Left lung (tissue), 4 donors: ENCODE measurements at regions not wholly inside any gene's neighbourhood (a gene's known extent, or its start where the extent isn't known, plus 50 kb on each side); places are given as distances from the start of the nearest gene placed in this dataset.

ENCODE experiments used
- ATAC-seq: fragments of 200-7000 bp; cut with Tn5 transposase; one replicate; pipeline ENCODE4 v1.9.1; 2020; ENCODE audit warnings: moderate library complexity
- DNase-seq, 4 donors: peaks; one replicate each; pipeline ENCODE4 v3.0.0-alpha.2; 2013 to 2020
- H3K27ac ChIP-seq, 2 donors: fragments of 200-600 bp; sonication (generic) in 1 of 2; one replicate each; pipeline versions ENCODE4 v1.5.0 to v1.8.0; 2020 to 2021
- H3K27me3 ChIP-seq, 2 donors: fragments of 200-600 bp; sonication (generic) in 1 of 2; one replicate each; pipeline versions ENCODE4 v1.5.0 to v1.8.0; 2020 to 2021
- H3K36me3 ChIP-seq, 2 donors: fragments of 200-600 bp; sonication (generic) in 1 of 2; one replicate each; pipeline versions ENCODE4 v1.5.0 to v1.8.0; 2020 to 2021
- H3K4me1 ChIP-seq, 2 donors: fragments of 200-600 bp; one replicate each; pipeline ENCODE4 v1.8.0; 2021
- H3K4me3 ChIP-seq, 2 donors: fragments of 200-600 bp; sonication (generic) in 1 of 2; one replicate each; pipeline versions ENCODE4 v1.5.0 to v1.8.0; 2020 to 2021; ENCODE audit warnings: mild to moderate bottlenecking in 1 of 2
- H3K9me3 ChIP-seq, 2 donors: fragments of 200-600 bp; sonication (generic) in 1 of 2; one replicate each; pipeline versions ENCODE4 v1.5.0 to v1.8.0; 2020 to 2021
- intact Hi-C, 2 donors: fragments of 100-400 bp; cut with DNase I; formaldehyde crosslinking; loops; one replicate each; pipeline versions ENCODE4 v1.11.2 to v1.14.2; 2022
- TF ChIP-seq, protein P1 (sequence below), 2 donors: fragments of 200-600 bp; sonication (generic) in 1 of 2; IDR thresholded peaks; one replicate each; pipeline versions ENCODE4 v1.5.0 to v1.8.0; 2021; ENCODE audit warnings: antibody characterized with exemption in 2 of 2
- donor health status: DM: no; HTN: yes; CAD: no.
- donor health status: DM: no; HTN: no; CAD: no.

DNA sequence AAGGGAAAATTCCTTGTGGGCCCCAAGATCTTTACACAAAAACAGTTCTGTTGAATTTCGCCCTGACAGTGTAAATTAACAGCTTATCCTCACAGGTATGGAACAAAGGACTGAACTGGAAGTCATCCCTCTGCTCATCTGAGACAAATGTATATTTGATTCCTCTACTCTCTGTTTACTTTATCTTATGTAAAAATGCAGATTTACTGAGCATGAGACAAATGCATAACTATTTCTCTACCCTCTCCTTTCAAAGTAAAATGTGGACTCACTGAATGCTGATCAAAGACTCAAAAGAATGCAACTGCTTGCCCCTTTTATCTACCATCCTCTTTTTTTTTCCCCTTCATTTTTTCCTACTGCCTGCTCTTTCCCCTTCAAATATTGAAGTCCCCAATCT, 98.6 kb upstream of the CRBN start:
- intact Hi-C loops: no loop called here

DNA sequence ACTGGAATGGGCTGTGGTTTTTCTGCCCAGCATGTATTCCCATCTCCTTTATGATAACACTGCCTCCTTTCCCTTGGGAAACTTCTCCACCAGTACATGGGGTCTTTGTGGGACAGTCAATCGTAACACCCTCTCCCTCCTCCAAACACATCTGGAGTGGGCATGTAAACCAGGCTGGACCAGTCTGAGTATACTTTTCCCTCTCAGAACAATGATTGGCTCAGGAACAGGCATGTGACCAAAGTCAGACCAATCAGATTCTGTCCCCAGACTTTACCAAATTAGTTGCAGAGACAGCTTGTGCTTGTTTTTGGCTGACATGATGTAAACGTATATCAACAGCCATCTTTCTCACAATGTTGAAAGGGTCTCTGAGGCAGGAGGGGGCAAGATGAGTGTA, 97.1 kb upstream of the CRBN start:
- Histone ChIP-seq H3K27ac (no peak overlapping the region), H3K4me1 (no peaks in the 10 kb centered on the region), H3K27me3 (no peaks in the 10 kb centered on the region), H3K9me3 (no peaks in the 10 kb centered on the region), H3K36me3 (no peaks in the 10 kb centered on the region), H3K4me3 (no peak overlapping the region)
- TF ChIP-seq, protein P1, sequence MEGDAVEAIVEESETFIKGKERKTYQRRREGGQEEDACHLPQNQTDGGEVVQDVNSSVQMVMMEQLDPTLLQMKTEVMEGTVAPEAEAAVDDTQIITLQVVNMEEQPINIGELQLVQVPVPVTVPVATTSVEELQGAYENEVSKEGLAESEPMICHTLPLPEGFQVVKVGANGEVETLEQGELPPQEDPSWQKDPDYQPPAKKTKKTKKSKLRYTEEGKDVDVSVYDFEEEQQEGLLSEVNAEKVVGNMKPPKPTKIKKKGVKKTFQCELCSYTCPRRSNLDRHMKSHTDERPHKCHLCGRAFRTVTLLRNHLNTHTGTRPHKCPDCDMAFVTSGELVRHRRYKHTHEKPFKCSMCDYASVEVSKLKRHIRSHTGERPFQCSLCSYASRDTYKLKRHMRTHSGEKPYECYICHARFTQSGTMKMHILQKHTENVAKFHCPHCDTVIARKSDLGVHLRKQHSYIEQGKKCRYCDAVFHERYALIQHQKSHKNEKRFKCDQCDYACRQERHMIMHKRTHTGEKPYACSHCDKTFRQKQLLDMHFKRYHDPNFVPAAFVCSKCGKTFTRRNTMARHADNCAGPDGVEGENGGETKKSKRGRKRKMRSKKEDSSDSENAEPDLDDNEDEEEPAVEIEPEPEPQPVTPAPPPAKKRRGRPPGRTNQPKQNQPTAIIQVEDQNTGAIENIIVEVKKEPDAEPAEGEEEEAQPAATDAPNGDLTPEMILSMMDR (IDR thresholded peaks at IDR 0.05): no peak
- ATAC-seq: no peak
- intact Hi-C loops: no loop called here
- no peak for DNase-seq

More for the DNA sequence above, 98.6 kb upstream of the CRBN start:
- no peaks in the 10 kb centered on the region for H3K27me3 ChIP-seq
- no peak for DNase-seq
- no peaks in the 10 kb centered on the region for H3K9me3 ChIP-seq
- no peak overlapping the region for H3K4me3 ChIP-seq
- no peaks in the 10 kb centered on the region for H3K36me3 ChIP-seq
- no peak overlapping the region for H3K27ac ChIP-seq
- TF ChIP-seq, protein P1 (IDR thresholded peaks at IDR 0.05): no peak
- no peak for ATAC-seq
- no peaks in the 10 kb centered on the region for H3K4me1 ChIP-seq

DNA sequence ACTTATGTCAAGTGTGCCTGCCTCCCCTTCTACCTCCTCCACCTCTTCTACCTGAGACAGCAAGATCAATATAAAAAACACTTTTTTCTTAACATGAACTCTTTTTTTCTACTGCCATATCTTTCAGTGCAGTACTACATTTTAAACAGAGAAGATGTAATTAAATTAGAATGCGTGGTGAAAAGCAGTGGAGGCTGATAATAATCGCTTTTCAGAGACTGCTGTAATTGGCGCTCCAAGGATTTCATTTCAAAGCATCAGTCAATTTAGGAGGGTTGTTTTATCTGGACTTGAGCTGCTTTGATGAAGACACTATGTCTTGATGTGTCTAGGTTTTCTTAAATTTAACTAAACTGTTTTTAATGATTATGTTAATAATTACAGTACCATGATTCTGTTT, 85.3 kb upstream of the CRBN start:
- Histone ChIP-seq H3K27me3 (no peaks in the 10 kb centered on the region), H3K9me3 (no peaks in the 10 kb centered on the region), H3K4me1 (no peaks in the 10 kb centered on the region), H3K36me3 (no peaks in the 10 kb centered on the region), H3K27ac (no peak overlapping the region), H3K4me3 (no peak overlapping the region)
- ATAC-seq: no peak
- no peak for DNase-seq
- intact Hi-C loops: no loop called here
- TF ChIP-seq, protein P1 (IDR thresholded peaks at IDR 0.05): no peak

DNA sequence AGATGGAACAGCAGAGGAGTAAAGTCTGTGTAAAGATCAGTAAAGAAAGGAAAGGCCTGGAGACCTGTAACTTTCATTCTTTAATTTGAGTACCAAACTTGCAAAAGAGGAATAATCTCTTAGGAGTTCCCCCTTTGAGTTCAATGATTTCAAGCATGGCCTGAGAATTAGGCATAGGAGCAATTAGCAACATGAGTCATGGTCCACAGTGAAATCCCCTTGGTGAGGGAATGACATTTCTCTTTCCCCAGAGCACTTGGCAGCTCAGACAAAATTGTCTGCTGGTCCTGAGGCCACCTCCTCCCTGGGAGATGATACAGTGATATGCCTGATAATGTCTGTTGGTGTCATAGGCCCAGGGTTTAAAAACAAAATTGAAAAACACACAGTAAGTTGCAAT, 81.4 kb upstream of the CRBN start:
- H3K27ac ChIP-seq: no peak overlapping the region
- no peaks in the 10 kb centered on the region for H3K4me1 ChIP-seq
- no peaks in the 10 kb centered on the region for H3K36me3 ChIP-seq
- no peaks in the 10 kb centered on the region for H3K9me3 ChIP-seq
- DNase-seq (no peak), ATAC-seq (no peak)
- intact Hi-C loops: no loop called here
- no peak overlapping the region for H3K4me3 ChIP-seq
- H3K27me3 ChIP-seq: no peaks in the 10 kb centered on the region
- TF ChIP-seq, protein P1 (IDR thresholded peaks at IDR 0.05): no peak

DNA sequence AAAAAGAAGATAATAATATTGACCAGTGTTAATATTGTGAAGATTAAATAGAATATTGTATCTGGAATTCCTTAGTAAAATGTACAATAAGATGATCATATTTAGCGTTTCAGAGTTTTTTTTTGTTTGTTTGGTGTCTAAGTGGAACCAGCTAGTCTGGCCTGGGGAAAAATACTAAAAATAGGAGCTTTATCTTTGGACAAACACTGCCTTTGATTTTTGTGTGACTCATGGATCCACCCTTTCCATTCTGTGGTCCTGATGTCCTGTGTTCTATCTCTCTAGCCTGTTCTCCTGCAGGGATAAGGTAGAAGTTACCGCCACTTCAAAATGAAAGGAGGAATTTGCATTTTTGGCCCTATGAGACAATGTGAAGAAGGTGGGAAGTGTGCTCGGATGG, 79.7 kb upstream of the CRBN start:
- Histone ChIP-seq H3K36me3 (no peaks in the 10 kb centered on the region), H3K27ac (no peak overlapping the region), H3K9me3 (no peaks in the 10 kb centered on the region), H3K4me3 (no peak overlapping the region), H3K27me3 (no peaks in the 10 kb centered on the region), H3K4me1 (no peaks in the 10 kb centered on the region)
- no peak for DNase-seq
- intact Hi-C loops: no loop called here
- no peak for ATAC-seq
- TF ChIP-seq, protein P1 (IDR thresholded peaks at IDR 0.05): no peak
